RWPE1 (cell line): ENCODE measurements at regions not wholly inside any gene's neighbourhood (a gene's known extent, or its start where the extent isn't known, plus 50 kb on each side); places are given as distances from the start of the nearest gene placed in this dataset.
"Not testable (repeated sequence)": the region's sequence is repeated elsewhere in the genome, so short reads cannot be mapped to it uniquely, and the experiment has no call there.

Experiments
- CTCF ChIA-PET: fragments of 350-600 bp; sonication (Branson Sonifier 250); formaldehyde crosslinking; extraction: SDS; loops from one replicate; lab custom pipeline; 2021; lab: Yijun Ruan, JAX
- POLR2A ChIA-PET: fragments of 400-600 bp; formaldehyde crosslinking; extraction: SDS; loops from one replicate; lab custom pipeline; 2020; ENCODE audit warnings: antibody characterized with exemption; ENCODE audit not compliant: low non-redundant PET; lab: Yijun Ruan, JAX
- DNase-seq: peaks from one replicate; pipeline ENCODE4 v3.0.0; 2012; ENCODE audit warnings: low spot score
- H3K27ac ChIP-seq: fragments of 450-650 bp; 2 replicates; pipeline ENCODE4 v1.5.1; 2017
- TF ChIP-seq, protein P1 (sequence below): fragments of 450-650 bp; conservative IDR thresholded peaks from 2 replicates; pipeline ENCODE4 v1.5.1; 2017; ENCODE audit warnings: low read depth, mild to moderate bottlenecking

DNA sequence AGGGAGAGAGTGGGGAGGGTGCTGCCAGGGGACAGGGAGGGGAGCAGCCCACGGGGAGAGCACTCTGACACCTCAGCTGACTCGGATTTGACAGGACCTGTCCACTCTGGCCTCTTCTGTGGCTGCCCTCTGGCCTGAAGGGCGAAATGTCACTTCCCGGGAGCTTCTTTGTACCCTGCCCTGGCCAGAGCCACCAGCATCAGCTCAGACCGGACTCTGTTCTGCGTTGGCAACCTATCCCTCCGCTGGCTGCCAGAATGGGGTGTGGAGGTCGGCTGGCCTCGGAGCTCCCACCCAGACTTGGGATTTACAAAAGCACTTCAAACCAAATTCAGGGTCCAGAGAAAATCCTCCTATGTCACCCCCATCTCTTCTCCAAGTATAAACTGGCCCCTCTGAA is 336.7 kb upstream of the FRG2C start:
- ChIA-PET CTCF (no interaction called here), POLR2A (no interaction called here)
- TF ChIP-seq, protein P1, sequence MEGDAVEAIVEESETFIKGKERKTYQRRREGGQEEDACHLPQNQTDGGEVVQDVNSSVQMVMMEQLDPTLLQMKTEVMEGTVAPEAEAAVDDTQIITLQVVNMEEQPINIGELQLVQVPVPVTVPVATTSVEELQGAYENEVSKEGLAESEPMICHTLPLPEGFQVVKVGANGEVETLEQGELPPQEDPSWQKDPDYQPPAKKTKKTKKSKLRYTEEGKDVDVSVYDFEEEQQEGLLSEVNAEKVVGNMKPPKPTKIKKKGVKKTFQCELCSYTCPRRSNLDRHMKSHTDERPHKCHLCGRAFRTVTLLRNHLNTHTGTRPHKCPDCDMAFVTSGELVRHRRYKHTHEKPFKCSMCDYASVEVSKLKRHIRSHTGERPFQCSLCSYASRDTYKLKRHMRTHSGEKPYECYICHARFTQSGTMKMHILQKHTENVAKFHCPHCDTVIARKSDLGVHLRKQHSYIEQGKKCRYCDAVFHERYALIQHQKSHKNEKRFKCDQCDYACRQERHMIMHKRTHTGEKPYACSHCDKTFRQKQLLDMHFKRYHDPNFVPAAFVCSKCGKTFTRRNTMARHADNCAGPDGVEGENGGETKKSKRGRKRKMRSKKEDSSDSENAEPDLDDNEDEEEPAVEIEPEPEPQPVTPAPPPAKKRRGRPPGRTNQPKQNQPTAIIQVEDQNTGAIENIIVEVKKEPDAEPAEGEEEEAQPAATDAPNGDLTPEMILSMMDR: no peak
- DNase-seq: no peak
- no peak overlapping the region for H3K27ac ChIP-seq

DNA sequence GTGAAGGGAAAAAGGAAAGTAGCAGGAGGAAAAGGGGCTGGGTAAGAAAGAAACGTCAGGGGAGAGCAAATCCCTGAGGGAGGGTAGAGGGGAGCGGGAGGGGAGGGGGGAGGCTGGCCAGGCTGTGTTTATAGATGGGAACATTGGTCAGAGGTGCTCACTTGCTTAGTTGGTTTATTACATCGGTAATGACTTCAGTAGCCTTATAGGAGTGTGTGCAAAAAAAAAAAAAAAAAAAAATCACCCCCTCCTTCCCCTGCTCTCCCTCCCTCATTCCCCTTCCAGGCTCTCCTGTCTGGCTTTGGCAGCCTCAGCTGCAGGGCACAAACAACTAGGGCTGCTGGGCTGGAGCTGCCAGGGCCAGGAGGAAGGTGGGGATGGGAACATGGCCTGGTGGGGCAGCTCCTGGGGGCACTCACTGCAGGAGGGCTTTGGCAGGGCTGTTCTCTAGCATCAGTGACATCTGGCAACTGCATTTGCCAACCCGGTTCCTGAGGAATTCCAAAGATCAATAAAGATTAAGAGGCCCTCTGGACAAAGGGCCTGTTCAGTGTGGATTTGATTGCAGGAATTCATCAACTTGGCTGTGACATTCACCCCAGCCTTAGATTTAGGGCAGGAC is 334.5 kb upstream of the FRG2C start:
- DNase-seq: no peak
- ChIA-PET CTCF (no interaction called here), POLR2A (no interaction called here)
- TF ChIP-seq, protein P1: no peak
- H3K27ac ChIP-seq: no peak overlapping the region

DNA sequence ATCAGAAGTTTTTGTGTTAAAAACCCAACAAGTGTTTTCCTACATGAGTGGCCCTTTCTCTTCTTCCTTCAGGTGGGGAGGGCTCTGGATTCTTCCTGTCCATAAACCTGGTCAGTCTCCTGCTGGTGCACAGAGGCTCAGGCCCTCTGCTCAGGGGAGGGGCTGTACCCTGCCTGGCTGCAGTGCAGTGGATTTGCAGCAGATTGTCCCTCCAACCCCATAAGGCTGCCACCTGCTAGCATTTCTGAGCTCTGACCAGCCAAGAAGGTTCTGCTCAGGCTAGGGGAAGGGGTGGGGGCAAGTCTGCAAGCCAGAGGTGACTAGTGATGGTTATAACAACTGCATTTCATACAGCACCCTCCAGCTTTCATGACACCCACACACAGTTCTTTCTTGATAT is 333.7 kb upstream of the FRG2C start:
- POLR2A ChIA-PET: not testable (repeated sequence)

DNA sequence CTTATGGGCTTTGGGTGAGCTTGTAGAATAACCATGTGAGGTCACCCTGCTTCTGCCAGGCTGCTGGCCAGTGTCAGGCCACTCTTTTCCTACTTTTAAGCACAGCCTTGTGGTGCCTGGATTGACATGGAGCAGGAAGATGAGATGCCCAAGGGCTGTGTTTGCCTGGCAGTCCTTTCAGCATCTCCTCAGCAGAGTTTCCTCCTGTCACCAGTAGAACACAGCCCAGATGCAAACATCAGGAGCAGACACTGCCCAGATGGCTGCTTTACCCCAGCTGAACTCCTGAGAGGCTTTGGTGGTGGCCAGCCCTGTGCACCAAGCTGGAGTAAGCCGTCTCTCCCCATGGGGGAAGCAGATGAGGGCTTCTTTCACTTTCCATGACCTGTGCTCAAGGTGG is 332.0 kb upstream of the FRG2C start:
- CTCF ChIA-PET, DNase-seq, H3K27ac ChIP-seq, POLR2A ChIA-PET: not testable (repeated sequence)

More for the DNA sequence above, 333.7 kb upstream of the FRG2C start:
- CTCF ChIA-PET, DNase-seq, H3K27ac ChIP-seq: not testable (repeated sequence)

DNA sequence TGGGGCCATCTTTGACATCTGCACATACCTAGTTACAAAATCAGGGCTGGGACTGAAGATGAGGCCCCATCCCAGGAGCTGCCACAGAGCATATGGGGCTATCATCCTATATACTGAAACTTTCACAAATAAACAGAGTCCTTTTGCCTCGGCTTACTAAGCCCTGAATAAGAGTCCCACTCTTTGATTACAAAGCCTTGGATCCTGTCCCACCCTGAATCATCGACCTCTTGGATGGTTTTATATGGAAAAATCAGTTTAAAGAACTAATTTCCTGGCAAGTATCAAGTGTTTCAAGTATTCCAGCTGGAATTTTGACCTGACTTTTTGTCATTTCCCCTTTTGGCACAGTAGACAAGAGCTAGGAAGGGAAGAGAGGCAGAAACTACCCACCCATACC is 331.3 kb upstream of the FRG2C start:
- no peak overlapping the region for H3K27ac ChIP-seq
- ChIA-PET POLR2A (no interaction called here), CTCF (interaction anchor here (0.7 kb wide), 1 partner anchor 134 kb away, joined by 3 read pairs; no protein-coding TSS in a partner anchor)
- DNase-seq: no peak
- TF ChIP-seq, protein P1: no peak

DNA sequence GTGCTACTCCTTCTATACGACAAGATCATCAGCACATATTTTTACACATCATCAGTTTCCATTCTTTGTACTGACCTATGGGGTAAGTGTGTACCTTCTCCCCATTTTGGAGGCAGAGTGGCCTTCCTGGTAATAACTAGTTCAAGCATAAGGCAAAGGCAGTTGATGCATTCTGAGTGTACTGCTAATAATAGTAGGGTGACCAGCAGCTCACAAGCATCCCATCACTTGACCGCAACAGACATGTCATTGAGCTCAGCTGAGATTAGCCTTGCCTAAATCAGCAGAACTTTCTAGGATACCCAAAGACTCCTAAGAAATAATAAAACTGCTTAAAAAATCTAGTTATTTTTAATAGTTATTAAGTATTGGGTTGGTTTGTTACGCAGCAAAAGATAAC is 329.8 kb upstream of the FRG2C start:
- no peak for DNase-seq
- no peak overlapping the region for H3K27ac ChIP-seq
- TF ChIP-seq, protein P1: no peak
- POLR2A ChIA-PET: no interaction called here
- CTCF ChIA-PET: no interaction called here

DNA sequence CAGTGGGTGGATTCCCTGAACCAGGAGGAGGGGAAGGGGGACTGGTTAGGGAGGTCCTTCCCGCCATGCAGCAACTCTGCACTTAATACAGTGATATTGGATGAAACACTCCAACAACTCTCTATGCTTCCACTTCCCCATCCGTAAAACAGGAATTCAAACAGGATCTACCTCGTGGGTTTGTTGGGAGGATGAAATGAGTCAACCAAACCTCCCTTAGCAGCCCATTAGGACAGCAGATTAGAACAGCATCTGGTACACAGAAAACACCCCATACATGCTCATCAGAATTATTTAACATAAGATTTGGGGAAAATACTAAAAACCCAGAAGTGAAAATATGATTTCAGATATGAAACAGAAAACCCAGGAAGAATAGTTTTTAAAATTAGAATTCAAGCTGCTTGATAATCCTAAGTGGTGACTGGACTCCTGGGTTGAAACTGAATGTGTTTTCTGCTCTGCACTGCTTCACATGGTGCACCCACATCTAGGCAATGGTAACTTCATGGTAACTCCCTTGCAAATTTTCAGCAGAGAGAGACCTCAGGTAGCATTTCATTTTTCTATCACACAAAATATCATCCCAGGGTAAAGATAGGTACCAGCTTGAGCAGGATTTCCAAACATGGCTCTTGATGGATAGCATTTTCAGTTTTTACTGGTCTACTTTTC is 326.8 kb upstream of the FRG2C start:
- CTCF ChIA-PET: no interaction called here
- no peak overlapping the region for H3K27ac ChIP-seq
- TF ChIP-seq, protein P1: no peak
- no peak for DNase-seq
- POLR2A ChIA-PET: no interaction called here
